Bronchial epithelial cell (primary cell): ENCODE measurements at regions not wholly inside any gene's neighbourhood (a gene's known extent, or its start where the extent isn't known, plus 50 kb on each side); places are given as distances from the start of the nearest gene placed in this dataset.

Source experiments
- DNase-seq: peaks from one replicate; pipeline ENCODE4 v3.0.0-alpha.2; 2010; ENCODE audit warnings: low read depth
- FAIRE-seq: peaks from 2 replicates; lab custom pipeline; 2011; peaks lifted over from hg19 to GRCh38; lab: Jason Lieb, UNC
- H3K27me3 ChIP-seq: 2 replicates; pipeline ENCODE4 v1.5.1; 2011; ENCODE audit warnings: low read length; ENCODE audit not compliant: control insufficient read depth, insufficient read depth
- H3K36me3 ChIP-seq: 2 replicates; pipeline ENCODE4 v1.5.1; 2011; ENCODE audit warnings: low read length; ENCODE audit not compliant: control insufficient read depth, insufficient read depth
- H3K4me3 ChIP-seq: 2 replicates; pipeline ENCODE4 v1.5.1; 2011; ENCODE audit warnings: mild to moderate bottlenecking, low read depth, low read length, control low read depth
- TF ChIP-seq, protein P1 (sequence below): IDR thresholded peaks from 2 replicates; pipeline ENCODE4 v1.5.1; 2011; ENCODE audit warnings: mild to moderate bottlenecking, moderate library complexity, low read length, control low read depth, inconsistent platforms; ENCODE audit not compliant: insufficient read depth, severe bottlenecking

DNA sequence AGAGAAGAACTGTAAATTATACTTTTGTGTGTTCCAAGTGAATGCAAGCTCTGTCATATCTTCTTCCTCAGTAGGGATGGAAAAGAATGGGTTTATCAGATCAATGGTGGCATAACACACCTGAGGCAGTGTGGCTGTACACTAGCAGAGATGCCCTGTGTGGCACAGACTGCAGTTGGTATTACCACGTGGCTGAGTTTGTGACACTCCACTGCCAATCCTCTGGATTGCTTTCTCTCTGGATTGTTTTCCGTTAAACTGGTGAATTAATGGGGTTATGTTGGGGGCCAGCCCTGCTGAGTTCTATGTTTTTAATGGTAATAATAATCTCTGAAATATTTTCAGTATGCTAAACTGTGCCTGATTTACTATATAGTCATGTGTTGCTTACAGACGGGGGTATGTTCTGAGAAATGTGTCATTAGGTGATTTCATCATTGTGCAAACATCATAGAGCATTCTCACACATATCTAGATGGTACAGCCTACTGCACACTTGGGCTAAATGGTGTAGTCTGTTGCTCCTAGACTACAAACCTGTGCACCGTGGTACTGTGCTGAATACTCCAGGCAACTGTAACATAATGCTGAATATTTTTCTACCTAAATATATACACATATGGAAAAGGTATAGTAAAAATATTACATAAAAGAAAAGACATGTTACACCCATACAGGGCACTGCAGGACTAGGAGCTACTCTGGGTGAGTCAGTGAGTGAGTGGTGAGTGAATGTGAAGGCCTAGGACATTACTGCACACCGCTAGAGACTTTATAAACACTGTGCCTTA lies 84.7 kb upstream of the ST6GAL2 start:
- FAIRE-seq, result no peak
- Histone ChIP-seq H3K27me3 (no peaks in the 10 kb centered on the region), H3K36me3 (no peaks in the 10 kb centered on the region), H3K4me3 (no peak overlapping the region)
- peak; percentile 60 for DNase-seq
- TF ChIP-seq, protein P1, sequence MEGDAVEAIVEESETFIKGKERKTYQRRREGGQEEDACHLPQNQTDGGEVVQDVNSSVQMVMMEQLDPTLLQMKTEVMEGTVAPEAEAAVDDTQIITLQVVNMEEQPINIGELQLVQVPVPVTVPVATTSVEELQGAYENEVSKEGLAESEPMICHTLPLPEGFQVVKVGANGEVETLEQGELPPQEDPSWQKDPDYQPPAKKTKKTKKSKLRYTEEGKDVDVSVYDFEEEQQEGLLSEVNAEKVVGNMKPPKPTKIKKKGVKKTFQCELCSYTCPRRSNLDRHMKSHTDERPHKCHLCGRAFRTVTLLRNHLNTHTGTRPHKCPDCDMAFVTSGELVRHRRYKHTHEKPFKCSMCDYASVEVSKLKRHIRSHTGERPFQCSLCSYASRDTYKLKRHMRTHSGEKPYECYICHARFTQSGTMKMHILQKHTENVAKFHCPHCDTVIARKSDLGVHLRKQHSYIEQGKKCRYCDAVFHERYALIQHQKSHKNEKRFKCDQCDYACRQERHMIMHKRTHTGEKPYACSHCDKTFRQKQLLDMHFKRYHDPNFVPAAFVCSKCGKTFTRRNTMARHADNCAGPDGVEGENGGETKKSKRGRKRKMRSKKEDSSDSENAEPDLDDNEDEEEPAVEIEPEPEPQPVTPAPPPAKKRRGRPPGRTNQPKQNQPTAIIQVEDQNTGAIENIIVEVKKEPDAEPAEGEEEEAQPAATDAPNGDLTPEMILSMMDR, result no peak

DNA sequence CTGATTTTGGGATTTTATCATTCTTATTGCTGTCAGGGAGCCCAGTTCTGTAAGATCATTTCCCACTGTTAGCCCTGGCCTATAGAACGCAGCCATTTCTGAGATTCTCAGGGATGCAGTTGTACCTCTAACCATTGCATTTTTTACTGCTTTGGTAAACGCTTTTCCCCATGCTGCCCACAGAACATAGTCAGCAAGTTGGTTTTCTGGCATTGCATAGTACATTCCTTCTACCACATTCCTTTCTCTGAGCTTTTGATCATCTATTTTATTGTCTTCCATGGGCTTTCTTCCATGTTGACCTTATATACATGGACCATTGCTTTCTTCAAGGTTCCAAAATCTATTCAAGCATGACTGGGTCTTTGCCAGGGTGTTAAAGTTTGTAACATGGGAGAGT lies 86.8 kb upstream of the ST6GAL2 start:
- Histone ChIP-seq H3K36me3 (no peaks in the 10 kb centered on the region), H3K27me3 (no peaks in the 10 kb centered on the region), H3K4me3 (no peak overlapping the region)
- DNase-seq, result no peak
- TF ChIP-seq, protein P1, result no peak
- no peak for FAIRE-seq

DNA sequence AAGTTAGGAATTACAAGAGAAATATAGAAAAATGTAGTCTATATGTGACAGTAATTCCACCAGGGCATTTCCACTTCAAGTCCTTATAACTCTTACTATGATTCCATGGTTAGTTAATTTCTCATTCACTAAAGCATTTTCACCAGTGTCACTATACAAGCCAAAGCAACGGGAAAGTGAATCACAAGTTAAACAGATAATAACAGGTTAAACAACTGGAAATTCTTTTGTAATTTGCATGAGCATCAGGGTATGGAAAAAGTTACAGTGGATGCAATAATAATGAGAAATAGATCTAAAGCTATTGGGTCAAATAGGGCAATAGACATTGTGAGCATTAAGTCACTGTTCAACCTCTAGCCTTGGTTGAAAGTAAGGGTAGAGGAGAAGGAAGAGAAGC lies 88.9 kb upstream of the ST6GAL2 start:
- TF ChIP-seq, protein P1, result no peak
- Histone ChIP-seq H3K4me3 (no peak overlapping the region), H3K36me3 (no peaks in the 10 kb centered on the region), H3K27me3 (no peaks in the 10 kb centered on the region)
- DNase-seq (no peak), FAIRE-seq (no peak)

DNA sequence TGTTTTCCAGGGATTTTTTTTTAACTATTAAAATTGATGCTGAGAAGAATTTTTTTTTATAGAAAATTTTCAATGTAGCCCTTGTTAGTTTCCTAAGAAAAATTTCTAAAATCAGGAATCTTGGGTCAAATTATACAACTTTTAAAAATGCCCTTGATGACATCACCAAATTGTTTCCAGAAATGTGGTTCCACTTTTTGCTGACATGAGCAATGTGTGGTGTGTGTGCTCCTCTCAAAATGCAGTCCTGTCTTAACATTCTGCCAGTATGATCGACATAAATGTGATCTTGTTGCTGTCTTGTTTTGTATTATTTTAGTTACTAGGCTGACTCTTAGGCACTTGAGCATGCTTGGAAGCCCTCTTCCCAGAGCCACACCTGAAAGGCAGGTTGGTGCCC lies 89.7 kb upstream of the ST6GAL2 start:
- no peak for FAIRE-seq

DNA sequence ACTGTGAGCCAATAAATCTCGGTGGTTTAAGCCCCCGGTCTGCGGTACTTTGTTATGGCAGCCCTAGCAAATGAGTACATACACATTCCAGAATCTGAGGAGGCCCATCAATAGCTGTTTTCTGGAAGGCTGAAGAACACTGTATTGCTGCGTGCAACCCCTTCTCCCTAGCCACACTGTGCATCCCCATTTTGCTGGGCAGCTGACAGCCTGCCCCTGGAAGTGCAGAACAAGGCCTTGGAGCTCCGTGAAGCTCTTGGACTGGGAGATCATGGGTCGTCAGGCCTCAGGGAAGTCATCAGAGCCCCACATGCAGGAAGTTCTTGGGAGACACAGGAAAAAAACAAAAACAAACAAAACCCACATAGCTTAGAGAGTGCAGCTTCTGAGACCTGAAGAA lies 90.6 kb upstream of the ST6GAL2 start:
- H3K4me3 ChIP-seq, result no peak overlapping the region
- no peaks in the 10 kb centered on the region for H3K36me3 ChIP-seq
- TF ChIP-seq, protein P1, result no peak
- H3K27me3 ChIP-seq, result no peaks in the 10 kb centered on the region
- FAIRE-seq (no peak), DNase-seq (no peak)

More for the DNA sequence above, 89.7 kb upstream of the ST6GAL2 start:
- DNase-seq, result no peak
- Histone ChIP-seq H3K4me3 (no peak overlapping the region), H3K27me3 (no peaks in the 10 kb centered on the region), H3K36me3 (no peaks in the 10 kb centered on the region)
- TF ChIP-seq, protein P1, result no peak

DNA sequence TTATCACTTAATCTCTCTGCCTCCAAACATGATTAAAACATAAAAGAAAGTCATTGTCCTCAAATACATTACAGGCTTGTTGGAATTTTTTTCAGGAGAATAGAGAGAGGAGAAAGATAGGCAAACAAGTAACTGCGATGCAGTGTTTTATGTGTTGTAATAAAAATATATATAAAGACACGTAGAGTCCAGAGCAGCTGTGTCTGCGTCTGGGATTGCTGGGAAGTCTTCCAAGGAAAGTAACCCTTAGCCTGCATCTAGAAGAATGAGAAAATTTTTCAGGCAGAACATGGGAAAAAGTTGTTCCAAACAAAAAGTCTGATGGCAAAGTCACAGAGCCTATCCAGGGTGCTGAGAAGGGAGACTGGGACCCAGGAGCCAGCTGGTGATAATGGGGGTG lies 91.8 kb upstream of the ST6GAL2 start:
- FAIRE-seq (no peak), DNase-seq (no peak)
- Histone ChIP-seq H3K27me3 (no peaks in the 10 kb centered on the region), H3K4me3 (no peak overlapping the region), H3K36me3 (no peaks in the 10 kb centered on the region)
- TF ChIP-seq, protein P1, result no peak
